Keratinocyte (primary cell): ENCODE measurements at regions not wholly inside any gene's neighbourhood (a gene's known extent, or its start where the extent isn't known, plus 50 kb on each side); places are given as distances from the start of the nearest gene placed in this dataset.

Source experiments
- DNase-seq: peaks from one replicate; pipeline ENCODE4 v3.0.0-alpha.2; 2011; ENCODE audit warnings: low read depth, missing footprints, low spot score
- FAIRE-seq: peaks from 2 replicates; lab custom pipeline; 2011; peaks lifted over from hg19 to GRCh38; lab: Jason Lieb, UNC
- H2AFZ ChIP-seq: 2 replicates; pipeline ENCODE4 v1.6.0; 2012; ENCODE audit warnings: low read length, control low read depth, inconsistent platforms; ENCODE audit not compliant: control insufficient read depth
- H3K27ac ChIP-seq: 2 replicates; pipeline ENCODE4 v1.5.1; 2011; ENCODE audit warnings: low read length; ENCODE audit not compliant: control insufficient read depth, insufficient read depth
- H3K27me3 ChIP-seq: 3 replicates; pipeline ENCODE4 v1.6.0; 2011; ENCODE audit warnings: low read length; ENCODE audit not compliant: control insufficient read depth, insufficient read depth; ENCODE audit errors: extremely low read depth
- H3K36me3 ChIP-seq, 2 experiments: 2 replicates in 1 of 2; 3 replicates in 1 of 2; pipeline ENCODE4 v1.5.1; 2011; ENCODE audit warnings: low read length in 2 of 2, mild to moderate bottlenecking in 1 of 2; ENCODE audit not compliant: control insufficient read depth in 2 of 2, insufficient read depth in 2 of 2; ENCODE audit errors: extremely low read depth in 1 of 2
- H3K4me1 ChIP-seq: 3 replicates; pipeline ENCODE4 v1.5.1; 2011; ENCODE audit warnings: low read length; ENCODE audit not compliant: control insufficient read depth, insufficient read depth; ENCODE audit errors: extremely low read depth
- H3K4me2 ChIP-seq: 3 replicates; pipeline ENCODE4 v1.6.0; 2011; ENCODE audit warnings: low read depth, low read length; ENCODE audit not compliant: control insufficient read depth, insufficient read depth; ENCODE audit errors: extremely low read depth
- H3K4me3 ChIP-seq, 3 experiments: fragments of 200-600 bp in 1 of 3; sonication (generic) in 1 of 3; 2 replicates in 2 of 3; 3 replicates in 1 of 3; pipeline ENCODE4 v1.5.1; 2011 to 2016; ENCODE audit warnings: low read length in 3 of 3, mild to moderate bottlenecking in 3 of 3, control low read depth in 2 of 3, inconsistent platforms in 1 of 3, low read depth in 1 of 3, mixed read lengths in 1 of 3, mixed run types in 1 of 3, moderate library complexity in 1 of 3; ENCODE audit not compliant: control insufficient read depth in 2 of 3, insufficient read depth in 2 of 3; ENCODE audit errors: extremely low read depth in 1 of 3
- H3K79me2 ChIP-seq: 2 replicates; pipeline ENCODE4 v1.6.0; 2012; ENCODE audit warnings: low read length; ENCODE audit not compliant: control insufficient read depth, insufficient read depth
- H3K9ac ChIP-seq: 3 replicates; pipeline ENCODE4 v1.6.0; 2011; ENCODE audit warnings: low read length; ENCODE audit not compliant: control insufficient read depth, insufficient read depth; ENCODE audit errors: extremely low read depth
- H3K9me1 ChIP-seq: 3 replicates; pipeline ENCODE4 v1.6.0; 2011; ENCODE audit warnings: low read length; ENCODE audit not compliant: control insufficient read depth, insufficient read depth; ENCODE audit errors: extremely low read depth
- H3K9me3 ChIP-seq: 2 replicates; pipeline ENCODE4 v1.5.1; 2012; ENCODE audit warnings: low read depth, low read length; ENCODE audit not compliant: control insufficient read depth
- H4K20me1 ChIP-seq: 3 replicates; pipeline ENCODE4 v1.6.0; 2011; ENCODE audit warnings: low read length; ENCODE audit not compliant: control insufficient read depth, insufficient read depth; ENCODE audit errors: extremely low read depth
- CTCF ChIP-seq, 3 experiments: IDR thresholded peaks in 1 of 3; conservative IDR thresholded peaks in 1 of 3; optimal IDR thresholded peaks in 1 of 3; 2 replicates in 2 of 3; 3 replicates in 1 of 3; pipeline versions ENCODE3 to v1.5.1; 2011; ENCODE audit warnings: low read length in 3 of 3, mild to moderate bottlenecking in 3 of 3, moderate library complexity in 2 of 3, control low read depth in 1 of 3, inconsistent platforms in 1 of 3; ENCODE audit not compliant: insufficient read depth in 2 of 3; ENCODE audit errors: extremely low read depth in 1 of 3
- EZH2 ChIP-seq: IDR thresholded peaks from one replicate; pipeline ENCODE4 v1.6.1; 2012; ENCODE audit warnings: inconsistent platforms, mild to moderate bottlenecking, low read length, moderate library complexity
- dilution Hi-C: fragments of 300-500 bp; cut with MboI; formaldehyde crosslinking; loops from one replicate; pipeline ENCODE4 v1.7.0; 2020; ENCODE audit warnings: low sequenced_read_pairs; ENCODE audit not compliant: extremely low pct_ligation_motif_present

DNA sequence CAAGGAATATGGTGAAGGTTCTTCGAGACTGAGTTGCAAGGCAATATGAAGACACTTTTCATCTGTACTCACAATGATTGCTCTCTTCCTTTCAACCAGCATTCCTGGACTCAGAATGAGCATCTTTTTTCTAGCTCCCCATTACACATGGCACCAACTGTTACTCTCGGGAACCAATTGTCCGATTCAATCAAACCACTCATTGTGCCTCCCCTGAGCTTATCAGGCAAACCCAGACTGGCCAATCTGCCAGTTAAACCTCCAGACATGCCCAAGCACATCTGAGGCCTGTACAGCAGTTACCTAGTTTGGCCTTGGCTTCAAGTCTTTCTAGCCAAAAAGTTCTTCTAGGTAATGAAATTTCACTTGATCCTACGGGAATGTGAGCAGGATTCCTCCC, 164.1 kb downstream of the ID4 start:
- H4K20me1 ChIP-seq: no peaks in the 10 kb centered on the region
- TF ChIP-seq EZH2 (no peak), CTCF (optimal IDR thresholded peaks at IDR 0.05 in 1 of 3, IDR thresholded peaks at IDR 0.05 in 1 of 3, conservative IDR thresholded peaks at IDR 0.05 in 1 of 3; ENCODE audit: extremely low read depth in 1 of 3, insufficient read depth in 2 of 3, low read length in 3 of 3) (no peak)
- H3K9me1 ChIP-seq: no peaks in the 10 kb centered on the region
- no peaks in the 10 kb centered on the region for H3K27me3 ChIP-seq
- no peaks in the 10 kb centered on the region for H3K9me3 ChIP-seq
- no peak overlapping the region for H2AFZ ChIP-seq
- peak; percentile 68 for DNase-seq
- dilution Hi-C loops: no loop called here
- no peaks in the 10 kb centered on the region for H3K36me3 ChIP-seq
- H3K4me1 ChIP-seq: peaks cover 6% of the 10 kb centered on the region
- H3K9ac ChIP-seq: no peak overlapping the region
- no peaks in the 10 kb centered on the region for H3K79me2 ChIP-seq
- H3K4me3 ChIP-seq: no peak overlapping the region
- no peak overlapping the region for H3K27ac ChIP-seq
- no peak overlapping the region for H3K4me2 ChIP-seq
- peak; percentile 62 for FAIRE-seq

GRCh38 chr6:20006037-20006436, 168.9 kb downstream of the ID4 start:
- Histone ChIP-seq H3K4me1 (peaks cover 6% of the 10 kb centered on the region), H4K20me1 (no peaks in the 10 kb centered on the region), H3K4me3 (no peak overlapping the region), H3K27ac (no peak overlapping the region), H2AFZ (no peak overlapping the region), H3K9me1 (no peaks in the 10 kb centered on the region), H3K27me3 (no peaks in the 10 kb centered on the region), H3K36me3 (no peaks in the 10 kb centered on the region), H3K9ac (no peak overlapping the region), H3K4me2 (no peak overlapping the region), H3K9me3 (no peaks in the 10 kb centered on the region), H3K79me2 (no peaks in the 10 kb centered on the region)
- DNase-seq (no peak), FAIRE-seq (no peak)
- TF ChIP-seq EZH2 (no peak), CTCF (optimal IDR thresholded peaks at IDR 0.05 in 1 of 3, IDR thresholded peaks at IDR 0.05 in 1 of 3, conservative IDR thresholded peaks at IDR 0.05 in 1 of 3; ENCODE audit: extremely low read depth in 1 of 3, insufficient read depth in 2 of 3, low read length in 3 of 3) (no peak)
- dilution Hi-C loops: no loop called here
